ENCODE measurements at regions not wholly inside any gene's neighbourhood (a gene's known extent, or its start where the extent isn't known, plus 50 kb on each side); places are given as distances from the start of the nearest gene placed in this dataset.

- DNase-seq (ENCODE audit: extremely low read depth, insufficient read length), result no peak
- no peak for TF ChIP-seq CTCF (IDR thresholded peaks at IDR 0.05; ENCODE audit: insufficient read depth, low read length, poor library complexity, severe bottlenecking)
- Histone ChIP-seq H3K4me3 (replicated peaks; ENCODE audit: low read depth, low read length) (no peak overlapping the region), H3K27me3 (replicated peaks; ENCODE audit: control insufficient read depth, insufficient read depth, low read length) (no peaks in the 10 kb centered on the region), H3K36me3 (ENCODE audit: control insufficient read depth, insufficient read depth, low read length) (no peaks in the 10 kb centered on the region)
Observed at GRCh38 chr10:125266966-125267365, 106.6 kb upstream of the CTBP2 start.

- Histone ChIP-seq H3K27me3 (replicated peaks; ENCODE audit: control insufficient read depth, insufficient read depth, low read length) (no peaks in the 10 kb centered on the region), H3K4me3 (replicated peaks; ENCODE audit: low read depth, low read length) (no peak overlapping the region), H3K36me3 (ENCODE audit: control insufficient read depth, insufficient read depth, low read length) (no peaks in the 10 kb centered on the region)
- TF ChIP-seq CTCF (IDR thresholded peaks at IDR 0.05; ENCODE audit: insufficient read depth, low read length, poor library complexity, severe bottlenecking), result no peak
- no peak for DNase-seq (ENCODE audit: extremely low read depth, insufficient read length)
Observed at GRCh38 chr10:125266541-125266940, 106.2 kb upstream of the CTBP2 start.

DNA sequence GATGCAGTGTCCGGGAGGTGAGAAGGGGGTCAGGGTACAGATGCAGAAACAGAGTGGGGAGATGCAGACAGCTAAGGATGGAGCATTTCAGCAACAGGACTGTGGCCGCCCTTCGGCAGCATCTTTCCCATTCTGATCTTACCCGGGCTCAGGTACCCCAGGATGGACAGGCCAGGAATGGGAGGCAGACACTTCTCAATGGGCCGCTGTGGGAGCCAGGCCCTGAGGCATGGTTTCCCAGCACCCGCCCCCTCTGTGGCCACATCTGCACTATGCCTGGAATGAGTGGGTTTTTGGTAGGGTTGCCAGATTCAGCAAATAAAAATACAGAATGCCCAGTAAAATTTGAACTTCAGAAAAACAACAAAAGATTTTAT, 105.2 kb upstream of the CTBP2 start:
- DNase-seq (ENCODE audit: extremely low read depth, insufficient read length), result no peak
- H3K36me3 ChIP-seq (ENCODE audit: control insufficient read depth, insufficient read depth, low read length), result no peaks in the 10 kb centered on the region
- no peak for TF ChIP-seq CTCF (IDR thresholded peaks at IDR 0.05; ENCODE audit: insufficient read depth, low read length, poor library complexity, severe bottlenecking)

DNA sequence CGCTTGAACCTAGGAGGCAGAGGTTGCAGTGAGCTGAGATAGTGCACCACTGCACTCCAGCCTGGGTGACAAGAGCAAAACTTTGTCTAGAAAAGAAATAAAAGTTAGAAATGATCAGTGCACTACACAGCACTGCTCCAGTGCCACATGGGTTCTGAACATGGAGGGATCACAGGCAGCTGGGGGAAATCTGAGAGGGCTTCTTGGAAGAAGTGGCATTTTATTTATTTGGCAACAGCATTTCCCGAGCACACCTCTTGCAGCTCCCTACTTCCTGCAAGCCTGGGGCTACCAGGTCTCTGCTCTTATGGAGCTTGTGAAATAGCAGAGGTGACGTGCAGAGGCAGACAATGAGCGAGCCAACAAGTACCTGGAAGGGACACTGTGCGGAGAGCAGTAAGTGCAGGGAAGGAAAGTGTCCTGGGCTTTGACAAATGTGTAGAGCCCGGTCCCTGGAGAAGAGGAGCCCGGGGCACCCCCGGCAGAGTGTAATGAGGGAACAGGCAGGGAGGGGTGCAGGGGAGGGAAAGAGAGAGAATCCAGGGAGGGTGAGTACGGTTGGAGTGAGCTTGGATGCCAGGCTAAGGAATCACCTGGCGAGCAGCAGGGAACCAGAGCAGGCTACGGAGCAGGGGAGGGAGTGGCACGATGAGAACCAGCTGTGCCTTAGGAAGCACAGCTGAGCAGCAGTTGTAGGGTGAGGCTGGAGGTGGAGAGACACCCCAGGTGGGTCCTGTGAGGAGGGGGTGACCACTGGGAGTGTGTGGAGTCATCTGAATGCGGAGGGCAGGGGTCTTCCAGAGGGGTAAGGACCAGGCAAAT, 104.6 kb upstream of the CTBP2 start:
- no peak for DNase-seq (ENCODE audit: extremely low read depth, insufficient read length)

More for the DNA sequence above, 105.2 kb upstream of the CTBP2 start:
- Histone ChIP-seq H3K27me3 (replicated peaks; ENCODE audit: control insufficient read depth, insufficient read depth, low read length) (no peaks in the 10 kb centered on the region), H3K4me3 (replicated peaks; ENCODE audit: low read depth, low read length) (no peak overlapping the region)

GRCh38 chr10:125264091-125264490, 103.7 kb upstream of the CTBP2 start:
- H3K4me3 ChIP-seq (replicated peaks; ENCODE audit: low read depth, low read length), result no peak overlapping the region

More for the DNA sequence above, 104.6 kb upstream of the CTBP2 start:
- no peak for TF ChIP-seq CTCF (IDR thresholded peaks at IDR 0.05; ENCODE audit: insufficient read depth, low read length, poor library complexity, severe bottlenecking)
- H3K27me3 ChIP-seq (replicated peaks; ENCODE audit: control insufficient read depth, insufficient read depth, low read length), result no peaks in the 10 kb centered on the region
- H3K36me3 ChIP-seq (ENCODE audit: control insufficient read depth, insufficient read depth, low read length), result no peaks in the 10 kb centered on the region
- H3K4me3 ChIP-seq (replicated peaks; ENCODE audit: low read depth, low read length), result no peak overlapping the region

More at GRCh38 chr10:125264091-125264490, 103.7 kb upstream of the CTBP2 start:
- no peak for TF ChIP-seq CTCF (IDR thresholded peaks at IDR 0.05; ENCODE audit: insufficient read depth, low read length, poor library complexity, severe bottlenecking)
- Histone ChIP-seq H3K36me3 (ENCODE audit: control insufficient read depth, insufficient read depth, low read length) (no peaks in the 10 kb centered on the region), H3K27me3 (replicated peaks; ENCODE audit: control insufficient read depth, insufficient read depth, low read length) (no peaks in the 10 kb centered on the region)
- no peak for DNase-seq (ENCODE audit: extremely low read depth, insufficient read length)
